Stimulated activated CD4-positive, alpha-beta T cell treated with anti-CD3 and anti-CD28 coated beads, Interleukin-2, amount 100 ng/mL, for 48 hours (primary cell): ENCODE measurements at regions not wholly inside any gene's neighbourhood (a gene's known extent, or its start where the extent isn't known, plus 50 kb on each side); places are given as distances from the start of the nearest gene placed in this dataset.

Experiments used
- DNase-seq, 2 donors: peaks; one replicate each; pipeline ENCODE4 v3.0.0-alpha.2; 2020

DNA sequence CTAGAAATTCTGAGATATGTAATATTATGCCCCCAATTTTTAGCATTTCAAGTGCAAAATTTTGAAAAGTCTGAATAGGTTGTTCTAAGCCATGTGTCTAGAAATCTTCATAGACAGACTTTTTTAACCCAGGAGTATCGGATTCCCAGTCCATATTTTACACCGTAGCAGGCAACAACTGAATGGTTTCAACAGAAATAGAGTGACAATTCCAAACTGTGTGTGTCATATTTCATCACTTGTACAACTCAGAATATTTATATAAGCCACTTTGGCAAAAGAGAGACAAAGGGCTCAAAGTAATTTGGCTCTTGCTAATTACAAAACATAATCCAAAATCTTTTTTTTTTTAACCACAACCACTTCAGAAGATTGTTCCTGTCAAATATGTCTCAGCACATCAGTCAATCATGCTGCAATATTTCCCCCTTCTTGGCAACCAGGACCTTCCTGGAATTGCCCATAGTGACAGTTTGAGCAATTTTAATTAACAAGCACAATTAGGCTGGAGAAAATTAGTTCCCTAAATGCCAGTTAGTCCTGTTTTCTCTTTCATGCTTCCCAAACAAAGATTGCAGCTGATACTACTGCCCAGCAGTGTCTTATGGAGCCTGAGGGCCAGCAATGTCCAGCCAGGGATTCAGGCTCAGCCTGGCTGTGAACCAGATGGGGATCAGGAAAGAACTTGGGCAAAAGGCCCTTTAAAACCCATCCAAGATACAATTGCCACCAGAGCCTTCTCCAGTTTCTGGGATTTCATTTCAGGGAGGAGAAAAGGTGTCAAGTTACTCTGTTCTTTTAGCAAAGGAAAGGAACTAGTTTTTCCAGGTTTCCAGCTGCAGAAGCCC is 533.3 kb upstream of the GHITM start:
- DNase-seq = no peak

- no peak for DNase-seq
Measured at GRCh38 chr10:83607959-83608745, 531.2 kb upstream of the GHITM start.

DNA sequence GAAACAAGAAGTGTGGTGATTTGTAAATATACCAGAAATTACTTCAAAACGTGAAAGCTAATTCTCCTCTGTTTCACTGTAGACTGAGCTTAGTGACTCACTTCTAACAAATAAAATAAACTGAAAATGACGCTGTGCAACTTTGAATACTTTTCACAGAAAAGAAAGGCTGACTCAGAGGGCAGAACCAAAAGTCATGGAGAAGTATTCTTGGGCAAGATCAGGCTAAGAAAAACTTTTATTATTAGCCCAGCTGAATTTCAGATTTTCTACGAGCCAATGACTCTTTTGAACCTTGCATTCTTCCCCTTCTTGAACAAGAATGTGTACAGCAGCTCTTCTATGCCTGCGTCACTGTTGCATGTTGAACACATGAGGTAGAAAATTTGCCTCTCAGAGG is 527.3 kb upstream of the GHITM start:
- DNase-seq = no peak

- no peak for DNase-seq
Measured at GRCh38 chr10:83612746-83613145, 526.6 kb upstream of the GHITM start.

GRCh38 chr10:83617172-83617571 is 522.1 kb upstream of the GHITM start:
- DNase-seq = no peak

- DNase-seq = no peak
Measured at GRCh38 chr10:83617692-83618545, 521.4 kb upstream of the GHITM start.

GRCh38 chr10:83625831-83626360 is 513.4 kb upstream of the GHITM start:
- DNase-seq = no peak

DNA sequence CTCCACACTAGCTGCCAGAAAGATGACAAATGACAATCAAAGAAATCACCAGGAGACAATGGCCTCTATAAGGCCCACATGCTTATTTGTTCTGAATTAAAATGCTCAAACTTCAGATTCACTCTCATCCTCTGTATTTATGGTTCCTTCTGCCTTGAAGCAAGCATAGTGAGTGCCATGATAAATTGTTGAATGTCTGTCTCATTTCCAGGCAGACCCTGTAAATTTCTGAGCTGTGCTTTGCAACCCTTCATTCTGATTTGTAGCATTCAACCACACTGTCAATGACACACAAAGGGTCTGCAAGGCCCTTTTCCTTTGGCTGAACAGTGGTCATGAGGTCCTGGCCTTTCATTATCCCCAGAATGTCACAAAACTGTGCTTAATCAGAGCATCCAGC is 506.6 kb upstream of the GHITM start:
- no peak for DNase-seq

- no peak for DNase-seq
Measured at GRCh38 chr10:83633547-83633946, 505.8 kb upstream of the GHITM start.

GRCh38 chr10:83636826-83637225 is 502.5 kb upstream of the GHITM start:
- DNase-seq = no peak

- no peak for DNase-seq
Measured at GRCh38 chr10:83647526-83647925, 491.8 kb upstream of the GHITM start.

DNA sequence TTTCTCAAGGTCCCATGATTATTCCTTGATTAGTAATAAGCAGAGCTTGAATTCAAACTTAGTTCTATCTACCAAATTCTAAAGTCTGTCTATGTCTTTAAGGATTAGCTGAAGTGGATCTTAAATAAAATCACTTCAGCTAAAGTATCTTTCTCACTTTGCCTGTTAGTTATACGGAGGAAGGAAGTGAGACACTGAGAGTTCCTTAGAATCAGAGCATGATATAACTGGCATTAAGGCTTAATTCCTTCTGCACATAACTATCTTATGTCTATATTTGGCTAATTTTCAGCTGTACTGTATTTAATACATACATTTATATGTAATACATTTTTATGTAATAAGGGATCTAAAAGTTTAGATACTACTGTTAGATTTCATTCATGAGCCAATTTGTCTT is 491.1 kb upstream of the GHITM start:
- DNase-seq = no peak

DNA sequence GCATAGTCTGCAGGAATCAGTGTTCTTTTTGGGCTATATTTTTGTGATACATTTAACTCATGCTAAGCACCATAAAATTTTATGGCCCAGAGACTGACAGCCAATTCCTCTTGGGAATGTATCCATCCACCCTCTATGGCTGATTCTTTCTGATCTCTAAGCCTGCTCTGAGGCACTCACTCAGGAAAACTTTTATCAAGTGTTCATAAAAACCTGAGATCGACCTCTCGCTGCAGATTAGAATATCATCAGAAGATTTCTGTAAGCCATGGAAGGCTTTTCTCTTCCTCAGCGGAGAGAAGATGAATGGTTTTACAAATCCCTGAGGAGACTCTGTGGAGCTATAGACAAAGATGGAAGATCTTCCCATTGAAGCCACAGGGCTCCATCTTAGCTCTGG is 489.8 kb upstream of the GHITM start:
- DNase-seq = no peak

DNA sequence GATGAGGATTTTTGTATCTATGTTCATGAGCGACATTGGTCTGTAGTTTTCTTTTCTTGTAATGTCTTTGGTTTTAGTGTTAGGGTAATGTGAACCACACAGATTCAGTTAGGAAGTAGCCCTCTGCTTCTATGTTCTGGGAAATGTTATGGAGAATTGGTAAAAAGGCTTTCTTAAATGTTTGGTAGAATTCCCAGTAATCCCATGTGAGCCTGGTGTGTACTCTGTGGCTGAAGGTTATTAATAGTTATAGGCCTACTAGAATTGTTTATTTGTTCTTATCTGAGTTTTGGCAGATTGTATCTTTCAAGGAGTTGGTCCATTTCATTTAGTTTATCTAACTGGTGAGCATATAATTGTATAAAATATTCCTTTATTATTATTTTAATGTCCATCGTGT is 484.6 kb upstream of the GHITM start:
- DNase-seq = no peak

GRCh38 chr10:83656924-83657323 is 482.4 kb upstream of the GHITM start:
- DNase-seq = no peak

- no peak for DNase-seq
Measured at GRCh38 chr10:83657487-83657886, 481.8 kb upstream of the GHITM start.

- no peak for DNase-seq
Measured at GRCh38 chr10:83663918-83664317, 475.4 kb upstream of the GHITM start.

DNA sequence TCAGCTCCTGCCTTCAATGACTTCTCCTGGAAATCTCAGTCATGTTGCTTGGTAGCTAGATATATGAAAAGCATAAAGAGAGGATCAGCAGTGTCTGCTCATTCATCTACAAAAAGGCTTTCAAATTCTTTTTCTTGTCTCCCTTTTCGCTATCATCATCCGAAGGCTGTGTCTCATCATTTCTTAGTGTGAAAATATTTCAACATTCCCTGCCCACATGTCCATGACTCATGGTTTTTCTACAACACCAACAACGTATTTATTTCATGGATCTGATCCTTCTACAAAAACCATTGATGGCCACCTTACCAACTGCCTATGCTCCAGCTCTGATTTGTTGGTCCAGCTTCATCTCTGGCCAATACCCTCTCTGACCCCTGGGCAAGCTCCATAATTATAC is 472.5 kb upstream of the GHITM start:
- DNase-seq = no peak

- DNase-seq = no peak
Measured at GRCh38 chr10:83667594-83667993, 471.7 kb upstream of the GHITM start.

- no peak for DNase-seq
Measured at GRCh38 chr10:83673316-83673715, 466.0 kb upstream of the GHITM start.

DNA sequence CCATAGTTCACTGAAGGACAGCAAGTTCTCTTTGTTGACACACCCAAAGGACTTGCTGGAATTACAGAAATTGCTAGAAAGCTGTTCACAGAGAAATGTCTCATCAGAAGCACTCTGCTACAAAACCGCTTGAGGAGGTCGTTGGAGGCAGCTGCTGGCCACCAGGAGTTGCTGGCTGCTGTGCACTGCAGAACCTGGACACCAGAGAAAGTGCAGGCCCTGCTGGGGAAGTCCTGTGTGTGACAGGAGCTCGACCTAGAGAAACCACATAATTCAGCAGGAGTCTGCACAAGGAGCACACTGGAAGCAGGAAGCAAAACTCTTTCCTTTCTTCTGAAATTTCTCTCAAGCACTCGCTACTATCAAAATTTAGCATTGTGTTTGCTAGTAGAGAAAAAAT is 461.5 kb upstream of the GHITM start:
- DNase-seq = no peak

DNA sequence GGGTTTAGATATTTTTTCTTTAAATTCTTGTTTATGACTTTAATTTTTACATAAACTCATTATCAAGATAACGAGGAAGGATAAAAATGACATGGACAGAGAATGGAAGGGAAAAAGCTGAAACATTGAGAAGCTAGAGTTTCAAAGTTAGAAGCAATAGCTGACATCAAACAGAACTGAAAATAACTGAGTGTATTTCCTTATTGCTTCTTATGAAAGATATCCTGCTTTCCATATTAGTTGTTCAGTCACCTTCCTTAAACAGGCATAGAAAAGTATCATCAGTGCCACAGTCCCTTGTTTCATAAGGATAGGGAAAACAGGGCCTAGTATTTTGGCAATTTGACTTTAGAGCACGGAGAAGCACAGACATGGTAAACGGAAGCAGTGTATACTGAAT is 460.5 kb upstream of the GHITM start:
- no peak for DNase-seq

GRCh38 chr10:83680470-83680891 is 458.8 kb upstream of the GHITM start:
- DNase-seq = peak; percentile 7 to 14
